ENCODE measurements at regions not wholly inside any gene's neighbourhood (a gene's known extent, or its start where the extent isn't known, plus 50 kb on each side); places are given as distances from the start of the nearest gene placed in this dataset.

- TF ChIP-seq EZH2 (IDR thresholded peaks at IDR 0.05; ENCODE audit: borderline replicate concordance, insufficient read depth, low read length, poor library complexity, severe bottlenecking) (no peak), CTCF (IDR thresholded peaks at IDR 0.05; ENCODE audit: poor library complexity, severe bottlenecking) (no peak)
Measured at GRCh38 chr4:38531141-38531727, 132.8 kb upstream of the KLF3 start.
